HG03460 (cell line): ENCODE measurements at regions not wholly inside any gene's neighbourhood (a gene's known extent, or its start where the extent isn't known, plus 50 kb on each side); places are given as distances from the start of the nearest gene placed in this dataset.

Experiments
- ATAC-seq: cut with Tn5 transposase; IDR thresholded peaks from one replicate; pipeline ENCODE4 v1.9.1; 2021; ENCODE audit not compliant: unreplicated experiment

DNA sequence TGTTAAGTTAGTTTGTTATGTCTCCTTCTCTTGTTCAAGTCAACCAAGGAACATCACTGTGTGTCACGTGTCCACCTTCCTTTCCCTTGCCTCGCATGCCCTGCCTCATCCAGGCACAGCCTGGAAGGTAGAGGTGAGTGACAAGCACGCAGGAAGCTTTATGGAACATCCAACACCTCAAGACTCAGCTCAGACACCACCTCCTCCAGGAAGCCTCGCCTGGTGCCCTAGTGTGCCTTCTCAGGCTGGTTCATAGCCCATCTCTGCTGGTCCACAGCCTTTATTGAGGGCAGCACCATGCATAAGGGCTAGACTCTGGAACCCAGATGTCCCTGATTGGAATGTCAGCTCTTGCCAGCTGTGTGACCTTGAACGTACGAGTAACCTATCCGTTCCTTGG is 224.3 kb downstream of the ANKRD60 start:
- ATAC-seq, result no peak

DNA sequence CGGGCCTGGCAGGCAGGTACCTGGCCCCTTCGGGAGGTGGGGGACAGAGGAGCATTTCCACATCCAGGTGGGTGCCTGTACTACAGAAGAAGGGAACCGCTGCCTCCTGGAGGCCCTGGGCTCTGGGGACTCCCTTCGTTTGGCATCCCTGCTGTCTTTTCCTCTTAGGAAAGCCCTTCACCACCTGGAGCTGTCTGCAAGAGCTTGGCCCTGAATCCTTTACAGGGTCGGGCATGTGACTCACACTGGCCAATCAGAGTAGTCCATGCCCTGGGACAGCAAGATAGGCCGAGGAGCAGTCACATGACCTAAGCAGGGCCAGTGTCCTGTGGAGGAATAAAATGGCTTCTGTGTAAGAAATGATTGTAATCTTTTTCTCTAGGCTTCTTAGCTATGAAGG is 224.9 kb downstream of the ANKRD60 start:
- no peak for ATAC-seq

DNA sequence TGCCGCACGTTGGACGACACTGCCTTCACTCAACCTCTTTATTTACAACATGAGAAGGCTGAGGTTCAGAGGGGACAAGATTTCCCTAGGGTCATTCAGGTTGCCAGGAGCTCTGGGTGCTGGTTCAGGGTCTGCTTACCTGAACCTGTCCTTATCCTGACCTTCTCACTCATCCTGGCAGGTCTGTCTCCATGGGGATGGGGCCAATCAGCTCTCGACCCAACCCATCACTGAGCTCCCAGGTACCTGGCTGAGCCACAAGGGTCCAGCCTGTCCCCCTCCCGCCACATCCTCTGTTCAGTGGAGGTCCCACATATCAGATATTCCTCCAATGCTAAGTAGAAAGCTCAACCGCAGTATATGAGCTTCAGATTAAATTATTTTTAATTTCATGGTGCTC is 225.6 kb downstream of the ANKRD60 start:
- no peak for ATAC-seq

DNA sequence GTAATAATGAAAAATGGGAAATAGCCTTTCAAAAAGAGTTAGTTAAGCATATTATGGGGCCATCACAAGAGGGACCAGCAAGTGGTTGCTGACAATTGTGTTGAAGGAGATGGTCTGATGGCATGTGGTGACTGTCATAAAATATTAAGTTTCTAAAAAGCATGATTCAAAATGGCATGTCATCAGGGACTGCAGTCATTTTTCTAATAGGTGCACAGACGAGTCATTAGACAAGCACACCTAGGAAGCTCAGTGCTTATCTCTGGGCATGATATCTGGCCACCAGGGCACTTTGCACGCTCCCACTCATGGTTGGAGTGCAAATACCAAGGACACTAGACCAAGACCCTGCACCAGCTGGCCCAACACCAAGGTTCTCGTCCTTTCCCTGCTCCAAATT is 226.5 kb downstream of the ANKRD60 start:
- no peak for ATAC-seq

DNA sequence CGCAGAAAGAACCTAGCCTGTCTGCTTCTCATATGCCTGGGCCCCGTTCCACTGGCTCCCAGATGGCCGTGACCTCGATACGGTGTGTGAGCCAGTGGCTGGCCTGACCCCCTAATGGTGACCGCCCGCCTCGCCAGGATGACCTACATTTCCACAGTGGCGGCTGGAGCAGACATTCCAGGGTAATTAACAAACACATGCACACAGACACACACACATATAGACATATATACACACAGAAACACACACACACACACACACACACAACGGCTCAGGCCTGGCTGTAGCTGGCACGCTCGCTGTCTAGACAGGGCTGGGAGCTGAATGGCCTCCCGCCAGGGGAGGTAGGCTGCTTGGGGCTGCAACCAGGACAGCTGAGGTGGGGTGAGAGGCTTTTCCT is 227.1 kb downstream of the ANKRD60 start:
- no peak for ATAC-seq

DNA sequence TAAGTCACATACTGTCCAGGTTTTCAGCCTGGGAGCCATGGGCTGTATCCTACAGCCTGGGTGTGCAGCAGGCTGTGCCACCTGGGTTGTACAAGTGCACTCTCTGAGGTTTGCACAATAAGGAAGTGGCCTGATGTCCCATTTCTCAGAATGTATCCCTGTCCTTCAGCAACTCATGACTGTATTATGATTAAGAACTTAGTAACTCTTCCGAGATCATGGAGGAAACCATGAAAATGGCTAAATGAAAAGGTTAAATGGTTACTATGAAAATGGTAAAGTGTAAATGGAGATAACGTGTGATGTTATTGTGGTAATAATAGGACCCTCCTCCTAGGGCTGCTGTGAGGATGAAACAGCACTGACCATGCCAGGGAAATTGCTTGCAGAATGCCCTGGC is 227.6 kb downstream of the ANKRD60 start:
- ATAC-seq, result no peak

DNA sequence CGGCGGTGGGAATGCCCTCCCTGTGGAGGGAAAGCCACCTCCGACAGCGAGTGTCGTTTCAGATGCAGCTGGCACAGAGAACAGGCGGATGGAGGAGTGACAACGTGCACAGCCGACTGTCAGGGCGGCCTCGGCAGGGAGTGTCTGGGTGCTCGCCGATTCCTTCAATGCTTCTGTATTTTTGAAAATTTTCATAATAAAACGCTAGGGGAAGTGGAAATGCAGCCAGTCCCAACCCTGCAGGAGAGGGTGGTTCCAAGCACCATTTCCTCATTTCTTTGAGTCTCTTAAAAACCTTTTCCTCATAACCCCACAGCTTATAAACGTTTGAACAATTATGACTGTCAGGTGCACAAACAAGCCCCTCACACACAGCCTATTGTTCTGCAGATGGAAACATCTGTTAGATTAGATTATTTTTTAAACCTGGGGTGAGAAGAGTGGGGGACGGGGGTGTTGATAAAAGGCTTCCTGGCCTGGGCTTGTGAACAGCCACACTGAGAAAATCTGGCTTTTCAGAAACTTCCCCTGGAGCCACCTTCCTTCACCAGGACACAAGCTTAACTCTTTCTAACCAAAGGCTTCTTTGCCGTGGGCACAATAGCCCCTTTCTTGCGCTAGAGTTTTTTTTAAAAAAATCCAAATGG is 228.9 kb downstream of the ANKRD60 start:
- ATAC-seq, result no peak

DNA sequence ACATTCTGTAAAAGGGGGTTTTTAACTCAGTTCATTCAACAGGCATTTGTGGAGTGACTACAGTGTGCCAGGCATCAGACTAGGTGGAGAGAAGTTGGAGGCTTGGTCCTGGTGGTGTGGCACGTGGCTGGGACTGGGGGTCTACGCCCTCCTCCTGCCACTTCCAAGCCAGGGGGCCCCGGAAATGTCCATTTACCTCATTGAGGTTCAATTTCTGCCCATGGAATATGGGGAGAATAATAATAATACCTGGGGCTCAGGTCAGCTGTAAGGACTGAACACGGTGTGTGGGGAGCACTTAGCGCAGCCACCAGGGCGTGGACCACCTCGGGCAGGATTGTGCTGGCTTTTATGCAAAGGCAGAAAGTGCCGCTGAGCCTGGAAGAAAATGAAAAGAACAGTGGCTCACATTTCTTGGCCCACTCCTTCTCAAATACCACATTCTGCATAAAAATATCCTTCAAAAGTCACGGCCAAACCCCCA is 229.4 kb downstream of the ANKRD60 start:
- no peak for ATAC-seq

DNA sequence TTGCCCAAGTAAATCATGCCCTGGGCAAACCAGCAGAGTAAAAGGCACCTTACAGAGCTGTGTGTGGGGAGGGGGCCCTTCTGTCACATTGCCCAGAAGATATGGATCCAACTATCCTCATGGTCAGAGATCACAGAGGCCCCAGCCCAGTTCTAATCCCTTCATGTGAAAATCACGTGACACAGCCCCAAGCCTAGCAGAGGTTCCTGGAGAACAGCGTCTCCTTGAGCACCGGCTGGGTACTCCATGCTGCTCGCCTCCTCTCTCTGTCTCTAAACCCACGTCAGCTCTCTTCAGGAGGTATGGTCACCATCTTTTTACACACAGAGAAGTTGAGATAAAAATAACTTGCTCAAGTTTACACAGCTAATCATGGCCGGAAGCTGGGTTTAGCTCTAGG is 230.2 kb downstream of the ANKRD60 start:
- no peak for ATAC-seq

DNA sequence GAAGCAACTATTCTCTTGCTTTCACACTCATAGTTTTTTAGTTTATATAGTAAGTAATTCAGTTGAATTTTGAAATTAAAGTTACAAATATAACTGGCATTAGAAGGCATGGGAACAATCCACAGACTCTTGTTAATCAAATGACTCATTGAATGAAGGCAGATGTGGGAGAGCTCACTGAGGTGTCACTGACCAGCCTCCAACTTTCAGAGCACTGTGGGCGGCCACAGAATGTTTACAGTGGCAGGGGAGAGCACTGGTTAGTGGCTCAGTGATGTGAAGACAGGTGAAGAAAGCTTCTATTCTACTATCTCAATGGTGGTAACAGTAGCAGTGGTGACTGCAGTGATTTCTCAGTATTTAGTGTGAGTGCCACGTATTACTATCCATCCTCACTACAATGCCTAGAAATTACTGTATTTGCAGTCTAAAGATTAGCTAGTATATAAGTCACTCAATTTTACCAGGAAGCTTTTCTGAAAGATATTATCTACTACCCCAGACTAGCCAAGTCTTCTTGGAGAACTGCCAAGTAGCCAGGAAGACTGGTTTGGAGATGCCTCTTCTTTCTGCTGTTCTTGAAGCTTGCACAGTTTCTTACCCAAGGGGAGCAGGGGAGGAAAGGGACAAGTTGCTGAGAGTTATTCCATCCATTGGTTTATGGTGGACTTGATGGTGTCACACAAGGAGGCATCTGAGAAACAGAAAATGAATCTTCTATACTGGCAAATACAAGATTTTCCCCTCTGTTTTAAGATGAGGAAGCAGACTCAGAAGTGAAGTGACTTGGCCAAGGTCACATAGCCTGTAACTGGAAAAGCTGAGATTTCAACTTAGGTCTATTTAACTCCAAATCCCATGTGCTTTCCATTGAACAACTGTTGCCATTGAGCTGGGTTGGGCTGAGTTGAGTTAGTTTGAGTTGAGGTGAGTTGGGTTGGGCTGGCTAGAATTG is 231.2 kb downstream of the ANKRD60 start:
- ATAC-seq, result no peak

DNA sequence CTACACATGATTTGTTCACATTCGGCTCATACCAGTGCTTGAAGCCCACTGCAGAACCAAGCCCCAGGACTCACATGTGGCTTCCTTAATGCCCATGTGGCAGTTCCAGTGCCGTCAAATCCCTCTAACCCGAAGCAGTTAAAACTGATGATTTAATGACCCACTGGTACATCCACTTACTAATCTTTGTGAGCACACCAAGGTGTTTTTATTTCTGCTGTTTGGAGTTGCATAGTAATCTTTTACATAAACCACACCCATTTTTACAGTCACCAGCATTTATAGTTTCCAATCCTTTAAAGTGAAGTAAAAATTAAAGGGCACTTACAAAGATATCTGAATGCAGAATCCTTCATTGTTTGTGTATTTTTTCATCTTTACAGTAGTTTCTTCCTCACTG is 232.0 kb downstream of the ANKRD60 start:
- ATAC-seq, result no peak

DNA sequence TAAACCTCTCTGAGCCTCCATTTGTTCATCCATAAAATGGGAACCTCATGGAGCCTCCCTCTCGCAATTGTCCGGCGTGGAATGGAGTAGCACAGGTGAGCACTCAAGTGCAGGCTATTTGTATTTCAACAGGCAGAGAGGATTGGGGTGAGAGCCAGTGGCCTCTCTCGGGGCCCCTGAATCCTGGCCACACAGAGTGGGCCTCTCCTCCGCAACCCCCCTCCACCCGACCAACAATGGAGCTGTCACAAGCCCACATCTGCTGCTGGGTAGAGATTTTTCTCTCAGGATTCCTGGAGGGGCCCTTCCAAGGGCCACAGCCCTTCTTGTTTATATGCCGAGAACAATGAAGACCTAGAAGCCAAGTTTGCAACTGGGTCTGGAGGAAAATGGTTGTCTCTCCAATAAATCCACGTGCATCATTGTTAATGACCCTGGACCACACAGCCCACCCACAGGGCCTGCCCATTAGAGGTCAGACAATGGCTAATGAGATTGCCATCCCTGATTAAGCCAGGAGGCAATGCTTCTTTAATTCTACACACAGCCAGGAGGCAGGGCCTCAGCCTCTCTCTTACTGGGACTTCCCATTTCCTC is 233.0 kb downstream of the ANKRD60 start:
- ATAC-seq, result no peak

DNA sequence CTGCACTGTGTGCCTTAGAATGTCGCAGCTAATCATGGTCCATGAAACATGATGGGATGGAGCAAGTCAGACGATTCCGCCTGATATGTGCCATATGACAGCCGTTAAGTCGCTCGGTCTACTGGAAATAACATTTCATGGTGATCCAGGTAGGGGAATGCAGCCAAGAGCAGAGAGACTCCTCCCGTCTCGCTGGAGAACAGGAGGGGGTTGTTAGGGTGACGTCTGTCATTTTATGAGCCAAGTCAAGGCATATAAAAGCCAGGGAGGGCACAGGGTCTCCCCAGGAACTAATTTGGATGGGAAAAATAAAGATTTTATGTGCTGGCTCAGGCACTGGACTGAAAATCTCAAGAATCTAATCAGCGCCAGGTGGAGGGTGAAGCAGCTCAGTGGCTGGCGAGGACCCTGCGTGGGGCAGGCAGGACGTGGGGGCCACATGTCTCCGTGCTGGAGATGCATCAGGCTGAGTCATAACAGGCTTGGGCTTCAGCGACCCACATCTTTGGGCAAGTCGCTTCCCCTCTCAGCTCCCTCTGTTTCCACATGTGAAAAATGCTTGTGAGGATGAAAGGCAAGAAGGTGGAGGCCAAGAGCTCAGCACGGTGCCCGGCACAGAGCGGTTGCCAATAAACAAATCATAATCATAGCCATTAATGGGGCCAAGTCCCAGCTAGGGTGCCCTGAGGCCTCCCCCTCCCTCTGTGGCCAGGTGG is 234.6 kb downstream of the ANKRD60 start:
- ATAC-seq, result no peak

DNA sequence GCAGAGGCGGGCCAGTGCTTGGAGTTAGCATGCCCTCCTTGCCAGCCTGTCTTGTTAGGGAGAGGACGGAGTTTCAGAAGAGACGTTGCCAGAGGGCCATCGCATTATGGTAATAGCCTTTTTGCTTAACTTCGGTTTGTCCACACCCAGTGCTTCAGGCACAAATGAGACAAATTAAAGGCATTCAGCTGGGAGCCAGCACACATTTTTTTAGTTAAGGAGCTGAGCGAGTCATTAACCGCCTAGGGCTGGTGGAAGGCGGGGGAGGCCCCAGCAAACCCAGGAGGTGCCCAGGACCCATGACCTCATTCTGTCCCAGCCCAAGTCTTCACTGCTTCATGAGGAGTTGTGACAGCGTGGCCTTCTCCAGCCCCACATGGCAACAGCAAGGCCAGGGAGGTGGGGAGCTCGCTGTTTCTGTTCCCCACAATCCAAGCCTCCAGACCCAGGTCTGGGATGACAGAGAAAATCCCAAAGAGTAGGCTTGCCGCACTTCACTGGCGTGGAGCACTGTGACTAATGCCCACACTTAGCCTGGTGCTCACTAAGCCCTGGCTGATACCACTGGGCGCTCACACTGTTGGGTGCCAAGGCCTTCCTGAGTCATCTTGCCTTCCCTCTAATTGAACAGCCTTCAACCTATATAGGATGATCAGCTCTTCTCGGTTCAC is 237.1 kb downstream of the ANKRD60 start:
- no peak for ATAC-seq

DNA sequence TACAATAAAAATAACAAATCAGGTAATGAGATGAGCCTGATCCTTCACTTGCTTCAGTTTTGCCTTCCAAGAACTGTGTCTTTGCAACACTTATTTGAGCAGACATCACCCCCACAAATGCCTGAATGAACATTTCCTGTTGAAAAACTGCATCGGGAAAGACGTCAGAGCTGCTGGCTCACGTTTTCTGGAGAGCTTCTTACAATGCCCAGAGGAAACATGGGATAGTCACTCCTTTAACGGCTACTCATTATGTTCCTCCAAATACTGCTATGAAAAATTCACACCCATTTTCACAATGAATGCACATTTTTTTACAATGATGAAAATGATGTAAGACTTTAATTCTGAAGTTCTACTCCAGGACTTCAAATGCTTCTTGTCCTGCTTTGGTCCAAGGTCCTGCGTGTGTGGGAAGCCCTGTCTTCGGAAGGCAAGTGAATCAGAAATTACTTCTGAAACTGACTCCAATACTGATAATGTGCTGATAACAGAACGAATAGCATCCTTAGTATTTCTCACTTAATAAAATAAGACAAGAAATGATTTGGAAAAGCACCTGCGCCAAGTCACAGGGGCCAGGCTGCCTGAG is 238.0 kb downstream of the ANKRD60 start:
- no peak for ATAC-seq

DNA sequence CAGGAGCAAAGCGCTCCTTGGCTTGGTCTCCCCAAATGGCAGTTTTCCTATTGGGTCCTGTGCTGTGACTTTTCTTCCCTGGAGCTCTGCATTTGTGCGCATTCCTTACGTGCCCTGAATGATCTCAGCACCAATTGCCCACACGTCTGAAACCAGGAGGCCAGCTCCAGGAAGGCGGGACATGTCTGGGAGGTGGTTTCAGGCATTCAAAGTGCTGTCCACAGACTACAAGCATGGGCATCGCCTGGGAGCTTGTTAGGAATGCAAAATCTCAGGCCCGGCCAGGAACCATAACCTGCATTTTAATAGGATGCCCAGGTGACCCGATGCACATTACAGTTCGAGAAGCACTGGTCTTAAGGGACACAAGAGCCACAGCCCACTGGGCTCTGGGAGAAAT is 239.6 kb downstream of the ANKRD60 start:
- ATAC-seq, result no peak

DNA sequence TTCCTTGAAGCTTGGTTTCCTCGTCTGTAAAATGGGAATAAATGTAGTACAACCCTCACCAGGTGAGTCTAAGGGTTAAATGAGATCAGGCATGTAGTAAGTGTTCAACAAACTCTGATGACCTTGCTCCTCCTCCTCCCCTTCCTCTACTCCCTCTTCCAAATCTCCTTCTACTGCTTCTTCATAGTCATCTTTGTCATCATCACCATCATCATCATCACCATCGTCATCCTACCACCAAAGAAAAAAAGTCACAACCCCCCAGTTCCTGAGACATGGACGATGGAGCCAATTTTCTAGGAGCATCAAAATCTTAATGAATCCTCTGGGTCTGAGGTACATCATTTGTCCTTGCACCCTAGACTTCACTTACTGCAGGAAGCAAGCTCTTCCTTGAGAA is 240.0 kb downstream of the ANKRD60 start:
- no peak for ATAC-seq

DNA sequence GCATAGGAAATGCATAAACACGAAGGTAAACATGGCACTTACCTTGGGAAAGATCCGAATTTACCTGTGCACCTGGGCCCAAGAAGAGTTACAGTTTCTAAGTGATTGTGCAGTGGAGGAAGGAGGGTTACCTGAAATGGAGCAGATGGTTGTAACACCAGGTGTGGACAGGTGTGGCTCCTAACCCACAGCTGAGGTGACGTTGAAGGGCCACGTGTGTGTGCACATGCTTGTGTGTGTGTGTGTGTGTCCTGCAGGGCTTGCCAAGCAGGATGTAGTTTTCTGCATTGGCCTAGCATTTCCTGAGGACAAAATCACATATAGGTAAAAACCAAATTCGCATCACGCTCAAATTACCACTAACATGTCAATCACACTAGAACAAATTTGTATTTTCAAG is 240.8 kb downstream of the ANKRD60 start:
- ATAC-seq, result no peak

DNA sequence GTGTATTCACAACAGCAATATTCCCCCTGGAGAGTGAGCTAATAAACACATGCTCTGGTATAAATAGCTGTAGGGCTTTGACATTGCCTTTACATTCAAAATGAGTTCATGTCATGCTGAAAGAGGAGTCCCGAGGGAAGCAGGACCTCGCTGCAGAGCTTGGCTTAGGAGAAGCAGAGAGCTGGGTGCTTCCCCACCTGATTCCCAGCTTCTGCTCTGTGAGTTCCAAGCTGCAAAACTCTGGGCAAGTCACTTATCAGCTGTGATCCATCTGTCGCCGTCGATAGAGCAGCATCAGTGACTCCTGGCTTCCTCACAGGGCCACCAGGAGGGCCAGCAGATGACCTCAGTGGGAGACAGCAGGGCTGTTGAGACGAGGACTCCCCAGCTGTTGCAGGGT is 241.8 kb downstream of the ANKRD60 start:
- no peak for ATAC-seq

DNA sequence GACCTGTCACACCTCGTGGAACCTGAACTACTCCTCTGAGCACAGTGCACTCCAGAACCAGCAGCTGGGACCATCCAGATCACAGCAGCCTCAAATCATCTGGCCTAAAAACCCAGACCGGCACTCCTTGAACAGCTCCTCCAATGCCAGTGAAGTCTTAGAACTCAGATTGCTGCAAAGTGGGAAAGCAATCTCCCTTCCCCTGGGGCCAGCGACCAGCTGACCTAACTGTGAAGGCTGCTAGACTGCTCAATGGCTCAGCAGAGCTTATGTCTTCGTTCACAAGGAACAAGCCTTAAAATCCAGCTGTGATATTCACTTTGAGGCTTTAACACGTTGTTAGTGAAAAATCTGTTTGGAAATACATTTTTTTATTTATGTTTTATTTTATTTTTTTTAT is 243.2 kb downstream of the ANKRD60 start:
- ATAC-seq, result no peak
